HepG2 (cell line): ENCODE measurements at regions not wholly inside any gene's neighbourhood (a gene's known extent, or its start where the extent isn't known, plus 50 kb on each side); places are given as distances from the start of the nearest gene placed in this dataset.

Source experiments
- ATAC-seq: fragments of 200-7000 bp; cut with Tn5 transposase; 3 replicates; pipeline ENCODE4 v1.9.1; 2020; ENCODE audit warnings: mild to moderate bottlenecking, moderate library complexity
- BruUV-seq: library from RNA; stranded (reverse); fragments of 400-500 nt; replicated peaks from 2 replicates; lab custom pipeline; 2021; lab: Mats Ljungman, UMichigan
- CTCF ChIA-PET: fragments of 300-600 bp; formaldehyde crosslinking; extraction: SDS; loops from one replicate; lab custom pipeline; 2021; ENCODE audit warnings: low total read pairs, inconsistent platforms, low intra/inter-chr PET ratio; lab: Yijun Ruan, JAX
- POLR2A ChIA-PET: fragments of 350-600 bp; sonication (Branson Sonifier 250); formaldehyde crosslinking; loops from one replicate; lab custom pipeline; 2020; ENCODE audit warnings: antibody characterized with exemption, inconsistent platforms; lab: Yijun Ruan, JAX
- DNase-seq: peaks from one replicate; pipeline ENCODE4 v3.0.0-alpha.2; 2015; ENCODE audit warnings: low spot score
- FAIRE-seq: peaks from 3 replicates; lab custom pipeline; 2011; peaks lifted over from hg19 to GRCh38; lab: Jason Lieb, UNC
- H2AFZ ChIP-seq: one replicate; pipeline ENCODE4 v1.6.1; 2011; ENCODE audit warnings: low read length, inconsistent platforms
- H3K27ac ChIP-seq: fragments of 300-600 bp; 3 replicates; pipeline ENCODE4 v1.8.0; 2011; ENCODE audit warnings: mixed run types, mild to moderate bottlenecking, mixed read lengths, low read length, inconsistent platforms; ENCODE audit not compliant: insufficient read depth; ENCODE audit errors: extremely low read length
- H3K27me3 ChIP-seq, 2 experiments: fragments of 200-600 bp in 1 of 2; 2 replicates in 1 of 2; 3 replicates in 1 of 2; pipeline versions ENCODE4 v1.6.0 to v1.8.0; 2011; ENCODE audit warnings: low read length in 2 of 2, mild to moderate bottlenecking in 2 of 2, moderate library complexity in 2 of 2, inconsistent platforms in 1 of 2; ENCODE audit not compliant: insufficient read depth in 2 of 2, control insufficient read depth in 1 of 2
- H3K36me3 ChIP-seq, 2 experiments: fragments of 200-600 bp in 1 of 2; replicated peaks in 1 of 2; 2 replicates in 1 of 2; 3 replicates in 1 of 2; pipeline versions ENCODE4 v1.5.1 to v1.8.0; 2011; ENCODE audit warnings: low read length in 2 of 2, inconsistent platforms in 1 of 2; ENCODE audit not compliant: insufficient read depth in 2 of 2, control insufficient read depth in 1 of 2
- H3K4me1 ChIP-seq: 2 replicates; pipeline ENCODE4 v1.5.1; 2012; ENCODE audit warnings: low read length, inconsistent platforms; ENCODE audit not compliant: insufficient read depth
- H3K4me2 ChIP-seq: 2 replicates; pipeline ENCODE4 v1.6.0; 2011; ENCODE audit warnings: low read depth, low read length, inconsistent platforms
- H3K4me3 ChIP-seq, 3 experiments: fragments of 200-600 bp in 1 of 3; sonication (generic), shearing (Covaris generic) in 1 of 3; replicated peaks in 1 of 3; 2 replicates each; pipeline ENCODE4 v1.5.1; 2011 to 2016; ENCODE audit warnings: low read length in 3 of 3, inconsistent platforms in 2 of 3, low read depth in 2 of 3, mild to moderate bottlenecking in 2 of 3, control low read depth in 1 of 3, mixed read lengths in 1 of 3; ENCODE audit not compliant: insufficient read depth in 1 of 3
- H3K79me2 ChIP-seq: one replicate; pipeline ENCODE4 v1.6.1; 2011; ENCODE audit warnings: low read length, inconsistent platforms; ENCODE audit not compliant: insufficient read depth
- H3K9ac ChIP-seq: 2 replicates; pipeline ENCODE4 v1.6.0; 2011; ENCODE audit warnings: mild to moderate bottlenecking, low read depth, low read length, inconsistent platforms; ENCODE audit not compliant: insufficient read depth
- H3K9me3 ChIP-seq: 2 replicates; pipeline ENCODE4 v1.5.1; 2012; ENCODE audit warnings: mild to moderate bottlenecking, low read length
- H4K20me1 ChIP-seq: 2 replicates; pipeline ENCODE4 v1.6.0; 2011; ENCODE audit warnings: inconsistent platforms, mild to moderate bottlenecking, low read length, moderate library complexity; ENCODE audit not compliant: insufficient read depth
- ATF4 ChIP-seq, 2 experiments: fragments of 450-650 bp in 1 of 2; sonication (generic) in 1 of 2; formaldehyde crosslinking; IDR thresholded peaks; 2 replicates each; pipeline versions ENCODE4 v1.5.0 to v1.8.0; 2020 to 2022; ENCODE audit warnings: mild to moderate bottlenecking in 1 of 2, missing genetic modification reagents in 1 of 2
- HOXA3 ChIP-seq: sonication (generic); formaldehyde crosslinking; IDR thresholded peaks from 2 replicates; pipeline ENCODE4 v1.5.0; 2020; ENCODE audit warnings: missing genetic modification reagents
- ZNF235 ChIP-seq: sonication (generic); formaldehyde crosslinking; IDR thresholded peaks from 2 replicates; pipeline ENCODE4 v1.8.1; 2023; ENCODE audit warnings: mild to moderate bottlenecking, missing genetic modification reagents, borderline replicate concordance
- ZNF318 ChIP-seq: sonication (generic); formaldehyde crosslinking; IDR thresholded peaks from 2 replicates; pipeline ENCODE4 v1.4.0; 2020; ENCODE audit warnings: mild to moderate bottlenecking, missing genetic modification reagents
- ZSCAN31 ChIP-seq: sonication (generic); formaldehyde crosslinking; IDR thresholded peaks from 2 replicates; pipeline ENCODE4 v1.5.0; 2020; ENCODE audit warnings: low read depth, mild to moderate bottlenecking, missing genetic modification reagents
- WGBS: methylation state at CpG from one replicate; pipeline ENCODE4 v1.1.6; 2017; ENCODE audit warnings: low lambda C conversion rate; 5-methylcytosine and 5-hydroxymethylcytosine counted together
- in situ Hi-C: cut with HindIII; loops from 2 replicates; pipeline ENCODE4 v1.10.0; 2017; ENCODE audit warnings: low pct_unique_long_range_greater_than_20kb; ENCODE audit not compliant: extremely low pct_ligation_motif_present
- intact Hi-C: fragments of 100-400 bp; cut with micrococcal nuclease; formaldehyde crosslinking; loops from one replicate; pipeline ENCODE4 v1.10.0; 2022; ENCODE audit not compliant: unreplicated experiment

DNA sequence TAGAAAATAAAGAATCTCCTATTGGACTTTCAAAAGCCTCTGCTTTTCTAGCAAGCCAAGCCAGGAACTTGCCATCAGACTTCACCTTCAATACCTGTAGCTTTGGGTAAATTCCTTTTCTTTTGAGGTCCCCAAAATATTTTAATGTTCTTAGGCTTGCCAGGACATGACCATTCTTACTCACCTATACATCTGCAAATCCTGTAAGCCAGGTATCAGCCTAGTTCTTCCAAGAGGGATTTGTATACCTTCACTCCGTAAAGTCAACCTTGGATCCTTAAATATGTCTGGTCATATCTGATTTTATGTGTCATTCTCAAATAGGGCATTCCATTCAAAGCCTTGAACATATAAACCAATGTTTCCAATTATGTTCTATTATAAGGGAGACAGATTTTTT, 210.6 kb upstream of the CELF2 start:
- WGBS = 5% methylated on average over 1 of the region's 1 CpG
- intact Hi-C loops = no loop called here
- no peaks in the 10 kb centered on the region for H4K20me1 ChIP-seq
- H3K4me2 ChIP-seq = no peak overlapping the region
- no peak overlapping the region for H3K9ac ChIP-seq
- H3K79me2 ChIP-seq = no peaks in the 10 kb centered on the region
- H2AFZ ChIP-seq = no peak overlapping the region
- no peaks in the 10 kb centered on the region for H3K36me3 ChIP-seq
- ATAC-seq = no peak
- in situ Hi-C loops = no loop called here
- no peaks in the 10 kb centered on the region for H3K4me1 ChIP-seq
- CTCF ChIA-PET = no interaction called here
- no peak for DNase-seq
- H3K27me3 ChIP-seq = no peaks in the 10 kb centered on the region
- no peak for TF ChIP-seq ATF4 (CRISPR knock-in tag; IDR thresholded peaks at IDR 0.05)
- no peak for TF ChIP-seq ZNF235 (CRISPR knock-in tag)
- TF ChIP-seq ZNF318 = no peak
- TF ChIP-seq HOXA3 (CRISPR knock-in tag) = no peak
- no peak for TF ChIP-seq ZSCAN31
- TF ChIP-seq, all 625 proteins: peak for 0
- Histone ChIP-seq H3K27ac (no peak overlapping the region), H3K4me3 (no peak overlapping the region), H3K9me3 (0 out of 2 replicates have a peak, but pooled peaks cover 13% of the 10 kb centered on the region)
- no peak for FAIRE-seq
- POLR2A ChIA-PET = no interaction called here
- no TSS peak for BruUV-seq
